ENCODE measurements at regions not wholly inside any gene's neighbourhood (a gene's known extent, or its start where the extent isn't known, plus 50 kb on each side); places are given as distances from the start of the nearest gene placed in this dataset.

DNA sequence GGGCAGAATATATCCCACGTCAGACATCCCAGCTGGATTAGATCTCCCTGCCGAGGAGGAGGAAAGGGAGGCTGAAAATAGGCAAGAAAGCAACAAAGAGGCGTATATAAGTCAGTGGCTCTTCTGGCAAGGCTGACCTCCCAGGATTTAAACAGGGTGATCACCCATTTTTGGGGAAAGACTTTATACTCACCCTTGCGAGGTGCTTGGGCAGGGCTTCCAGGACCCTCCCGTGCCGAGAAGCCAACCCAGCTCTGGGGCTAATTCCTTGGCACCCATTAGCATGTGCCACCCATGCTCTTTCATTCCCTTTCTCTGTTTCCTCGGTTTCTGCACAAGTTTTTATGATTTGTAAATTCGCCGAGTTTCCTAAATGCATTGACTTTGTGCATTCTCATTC lies 230.2 kb upstream of the IRX2 start:
- TF ChIP-seq, protein P1, sequence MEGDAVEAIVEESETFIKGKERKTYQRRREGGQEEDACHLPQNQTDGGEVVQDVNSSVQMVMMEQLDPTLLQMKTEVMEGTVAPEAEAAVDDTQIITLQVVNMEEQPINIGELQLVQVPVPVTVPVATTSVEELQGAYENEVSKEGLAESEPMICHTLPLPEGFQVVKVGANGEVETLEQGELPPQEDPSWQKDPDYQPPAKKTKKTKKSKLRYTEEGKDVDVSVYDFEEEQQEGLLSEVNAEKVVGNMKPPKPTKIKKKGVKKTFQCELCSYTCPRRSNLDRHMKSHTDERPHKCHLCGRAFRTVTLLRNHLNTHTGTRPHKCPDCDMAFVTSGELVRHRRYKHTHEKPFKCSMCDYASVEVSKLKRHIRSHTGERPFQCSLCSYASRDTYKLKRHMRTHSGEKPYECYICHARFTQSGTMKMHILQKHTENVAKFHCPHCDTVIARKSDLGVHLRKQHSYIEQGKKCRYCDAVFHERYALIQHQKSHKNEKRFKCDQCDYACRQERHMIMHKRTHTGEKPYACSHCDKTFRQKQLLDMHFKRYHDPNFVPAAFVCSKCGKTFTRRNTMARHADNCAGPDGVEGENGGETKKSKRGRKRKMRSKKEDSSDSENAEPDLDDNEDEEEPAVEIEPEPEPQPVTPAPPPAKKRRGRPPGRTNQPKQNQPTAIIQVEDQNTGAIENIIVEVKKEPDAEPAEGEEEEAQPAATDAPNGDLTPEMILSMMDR (IDR thresholded peaks at IDR 0.05): no peak
- no peak for TF ChIP-seq SIN3A (IDR thresholded peaks at IDR 0.05; ENCODE audit: borderline replicate concordance, insufficient read depth, low read depth, low read length)
- TF ChIP-seq, protein P2, sequence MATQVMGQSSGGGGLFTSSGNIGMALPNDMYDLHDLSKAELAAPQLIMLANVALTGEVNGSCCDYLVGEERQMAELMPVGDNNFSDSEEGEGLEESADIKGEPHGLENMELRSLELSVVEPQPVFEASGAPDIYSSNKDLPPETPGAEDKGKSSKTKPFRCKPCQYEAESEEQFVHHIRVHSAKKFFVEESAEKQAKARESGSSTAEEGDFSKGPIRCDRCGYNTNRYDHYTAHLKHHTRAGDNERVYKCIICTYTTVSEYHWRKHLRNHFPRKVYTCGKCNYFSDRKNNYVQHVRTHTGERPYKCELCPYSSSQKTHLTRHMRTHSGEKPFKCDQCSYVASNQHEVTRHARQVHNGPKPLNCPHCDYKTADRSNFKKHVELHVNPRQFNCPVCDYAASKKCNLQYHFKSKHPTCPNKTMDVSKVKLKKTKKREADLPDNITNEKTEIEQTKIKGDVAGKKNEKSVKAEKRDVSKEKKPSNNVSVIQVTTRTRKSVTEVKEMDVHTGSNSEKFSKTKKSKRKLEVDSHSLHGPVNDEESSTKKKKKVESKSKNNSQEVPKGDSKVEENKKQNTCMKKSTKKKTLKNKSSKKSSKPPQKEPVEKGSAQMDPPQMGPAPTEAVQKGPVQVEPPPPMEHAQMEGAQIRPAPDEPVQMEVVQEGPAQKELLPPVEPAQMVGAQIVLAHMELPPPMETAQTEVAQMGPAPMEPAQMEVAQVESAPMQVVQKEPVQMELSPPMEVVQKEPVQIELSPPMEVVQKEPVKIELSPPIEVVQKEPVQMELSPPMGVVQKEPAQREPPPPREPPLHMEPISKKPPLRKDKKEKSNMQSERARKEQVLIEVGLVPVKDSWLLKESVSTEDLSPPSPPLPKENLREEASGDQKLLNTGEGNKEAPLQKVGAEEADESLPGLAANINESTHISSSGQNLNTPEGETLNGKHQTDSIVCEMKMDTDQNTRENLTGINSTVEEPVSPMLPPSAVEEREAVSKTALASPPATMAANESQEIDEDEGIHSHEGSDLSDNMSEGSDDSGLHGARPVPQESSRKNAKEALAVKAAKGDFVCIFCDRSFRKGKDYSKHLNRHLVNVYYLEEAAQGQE (IDR thresholded peaks at IDR 0.05; ENCODE audit: insufficient read depth in 1 of 2, low read depth in 2 of 2, low read length in 1 of 2): no peak

Data from Panc1 (cell line).